GM12875 (cell line): ENCODE measurements at regions not wholly inside any gene's neighbourhood (a gene's known extent, or its start where the extent isn't known, plus 50 kb on each side); places are given as distances from the start of the nearest gene placed in this dataset.

ENCODE experiments used
- H3K4me3 ChIP-seq: one replicate; pipeline ENCODE4 v1.5.1; 2011; ENCODE audit warnings: low read depth, low read length, control low read depth
- TF ChIP-seq, protein P1 (sequence below): IDR thresholded peaks from 2 replicates; pipeline ENCODE4 v1.5.1; 2011; ENCODE audit warnings: low read depth, mild to moderate bottlenecking, control low read depth, inconsistent platforms, low read length, moderate library complexity, borderline replicate concordance; ENCODE audit not compliant: insufficient read depth

DNA sequence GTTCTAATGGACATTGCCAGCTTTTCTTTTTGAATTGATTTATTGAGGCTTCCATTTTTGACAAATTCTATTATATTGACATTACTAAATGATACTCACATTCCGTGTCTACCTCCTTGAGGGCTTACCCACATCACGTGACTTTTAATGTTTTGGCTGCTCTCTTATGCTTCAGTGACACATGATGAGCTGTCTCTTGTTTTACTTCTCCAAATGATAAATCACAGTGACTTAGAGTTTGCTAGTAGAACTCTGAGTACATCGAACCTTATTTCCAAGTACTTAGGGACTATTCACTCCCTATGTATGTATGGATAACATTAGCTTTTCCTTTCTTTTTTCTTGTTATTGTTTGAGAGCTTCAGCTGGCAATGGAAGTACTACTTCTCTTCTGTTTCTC lies 169.8 kb upstream of the KCNN2 start:
- TF ChIP-seq, protein P1, sequence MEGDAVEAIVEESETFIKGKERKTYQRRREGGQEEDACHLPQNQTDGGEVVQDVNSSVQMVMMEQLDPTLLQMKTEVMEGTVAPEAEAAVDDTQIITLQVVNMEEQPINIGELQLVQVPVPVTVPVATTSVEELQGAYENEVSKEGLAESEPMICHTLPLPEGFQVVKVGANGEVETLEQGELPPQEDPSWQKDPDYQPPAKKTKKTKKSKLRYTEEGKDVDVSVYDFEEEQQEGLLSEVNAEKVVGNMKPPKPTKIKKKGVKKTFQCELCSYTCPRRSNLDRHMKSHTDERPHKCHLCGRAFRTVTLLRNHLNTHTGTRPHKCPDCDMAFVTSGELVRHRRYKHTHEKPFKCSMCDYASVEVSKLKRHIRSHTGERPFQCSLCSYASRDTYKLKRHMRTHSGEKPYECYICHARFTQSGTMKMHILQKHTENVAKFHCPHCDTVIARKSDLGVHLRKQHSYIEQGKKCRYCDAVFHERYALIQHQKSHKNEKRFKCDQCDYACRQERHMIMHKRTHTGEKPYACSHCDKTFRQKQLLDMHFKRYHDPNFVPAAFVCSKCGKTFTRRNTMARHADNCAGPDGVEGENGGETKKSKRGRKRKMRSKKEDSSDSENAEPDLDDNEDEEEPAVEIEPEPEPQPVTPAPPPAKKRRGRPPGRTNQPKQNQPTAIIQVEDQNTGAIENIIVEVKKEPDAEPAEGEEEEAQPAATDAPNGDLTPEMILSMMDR = no peak
- H3K4me3 ChIP-seq = no peak overlapping the region

DNA sequence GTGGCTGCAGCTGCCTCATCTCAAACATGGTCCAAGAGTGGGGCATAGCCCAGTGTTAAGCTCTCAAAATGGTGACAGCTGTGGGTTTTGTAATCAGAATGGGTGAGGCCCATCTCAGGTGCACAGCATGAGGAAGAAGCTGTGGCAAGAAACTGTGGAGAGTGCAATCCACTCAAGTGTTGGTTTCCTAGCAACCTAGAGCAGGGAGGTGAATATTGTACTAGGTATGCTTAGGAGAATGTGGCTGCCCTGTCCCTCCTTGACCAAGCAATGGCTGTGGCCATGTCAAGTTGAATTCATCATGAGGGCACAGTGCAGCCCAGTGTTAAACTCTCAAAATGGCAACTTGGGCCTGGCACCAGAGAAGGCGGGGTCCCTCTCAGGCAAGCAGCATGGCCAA lies 160.5 kb upstream of the KCNN2 start:
- TF ChIP-seq, protein P1 = no peak
- H3K4me3 ChIP-seq = no peak overlapping the region

DNA sequence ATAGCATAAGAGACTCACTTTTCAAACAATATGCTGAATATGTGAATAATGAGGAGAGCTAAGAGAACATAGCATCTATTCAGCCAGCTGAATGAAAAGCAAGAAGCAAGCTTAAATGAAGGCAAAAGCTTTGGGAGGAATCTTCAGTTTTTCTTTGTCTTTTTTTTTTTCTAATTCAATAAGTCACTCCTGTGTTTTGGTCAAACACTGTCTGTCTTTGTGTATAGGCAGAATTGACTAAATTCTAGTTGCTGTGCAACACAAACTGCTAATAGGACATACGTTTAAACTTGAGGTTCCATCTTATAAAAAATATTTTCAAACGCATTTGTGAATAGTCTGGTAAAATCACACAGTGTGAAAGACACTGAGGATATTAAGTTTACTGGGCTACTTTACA lies 156.9 kb upstream of the KCNN2 start:
- TF ChIP-seq, protein P1 = no peak
- H3K4me3 ChIP-seq = no peak overlapping the region

DNA sequence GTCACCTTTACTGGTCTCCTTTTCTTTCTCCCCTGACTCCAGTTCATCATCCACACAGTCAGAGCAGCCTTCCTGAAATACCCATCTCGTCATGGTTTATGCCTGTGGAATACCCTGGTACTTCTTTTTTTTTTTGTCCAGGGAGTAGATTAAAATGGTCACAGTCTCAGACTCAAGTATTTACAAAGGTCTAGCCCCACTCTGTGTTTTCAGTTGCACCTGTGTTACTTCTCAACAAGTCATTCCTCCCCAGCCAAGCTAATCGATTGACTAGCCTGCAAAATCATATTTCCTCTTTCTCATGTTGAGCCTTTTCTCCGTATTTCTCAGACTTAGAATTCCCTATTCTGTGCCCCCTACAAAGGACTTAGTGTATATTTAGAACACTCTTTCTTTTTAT lies 155.2 kb upstream of the KCNN2 start:
- no peak overlapping the region for H3K4me3 ChIP-seq
- TF ChIP-seq, protein P1 = no peak

DNA sequence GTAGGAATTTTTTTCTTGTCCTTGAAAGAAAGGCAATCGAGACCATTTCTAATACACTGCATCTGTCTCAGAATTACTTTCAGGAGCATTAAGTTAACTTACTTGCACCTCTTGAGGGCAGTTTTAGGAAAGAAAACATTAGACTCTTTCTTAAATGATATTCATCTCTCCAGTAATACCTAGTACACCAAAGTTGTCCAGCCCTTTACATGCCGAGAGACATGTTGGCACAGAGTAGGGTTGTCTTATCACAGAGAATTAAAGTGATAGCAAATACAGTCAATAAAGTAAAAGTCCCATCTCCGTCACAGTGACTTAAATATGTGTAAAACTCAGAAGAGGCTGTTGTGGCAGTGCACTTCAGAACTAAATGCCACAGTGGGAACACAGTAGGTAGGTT lies 154.3 kb upstream of the KCNN2 start:
- TF ChIP-seq, protein P1 = no peak
- H3K4me3 ChIP-seq = no peak overlapping the region

DNA sequence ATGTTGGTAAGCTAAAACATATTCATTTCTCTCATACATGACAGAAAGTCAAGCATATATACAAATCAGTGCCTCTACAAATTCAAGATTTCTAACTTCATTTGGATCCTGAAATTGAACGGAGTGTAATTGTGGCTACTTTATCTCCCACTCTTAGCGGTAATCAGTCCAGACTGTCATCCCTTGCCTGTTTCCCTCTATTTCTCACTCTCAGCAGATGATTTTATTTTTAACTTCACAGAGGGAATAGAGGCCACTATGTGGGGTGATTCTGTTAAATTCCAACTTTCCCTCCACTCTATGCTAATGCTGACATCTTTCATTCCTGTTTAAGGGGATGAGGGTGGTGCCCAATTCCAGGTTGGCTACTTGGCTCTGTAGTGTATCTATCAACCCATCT lies 153.8 kb upstream of the KCNN2 start:
- no peak overlapping the region for H3K4me3 ChIP-seq
- TF ChIP-seq, protein P1 = no peak

DNA sequence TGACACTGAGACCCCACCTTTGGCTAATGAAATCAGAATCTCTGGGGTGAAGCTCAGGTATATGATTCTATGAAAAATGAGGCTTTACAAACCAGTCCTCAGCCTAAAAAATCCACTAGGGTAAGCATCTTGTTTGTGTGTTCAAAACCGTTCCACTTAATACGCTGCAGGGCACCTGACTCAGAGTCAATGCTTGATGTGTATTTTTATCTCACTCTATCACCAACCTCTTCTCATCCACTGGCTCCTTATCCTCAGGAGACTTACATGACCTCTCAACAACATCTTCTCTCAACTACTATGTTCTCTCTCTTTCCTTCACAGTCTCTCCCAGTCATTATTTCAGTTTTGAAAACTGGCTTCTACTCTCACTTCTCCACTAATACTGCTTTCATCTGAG lies 153.3 kb upstream of the KCNN2 start:
- TF ChIP-seq, protein P1 = no peak
- H3K4me3 ChIP-seq = no peak overlapping the region
